ENCODE measurements at regions not wholly inside any gene's neighbourhood (a gene's known extent, or its start where the extent isn't known, plus 50 kb on each side); places are given as distances from the start of the nearest gene placed in this dataset.
"Not testable (repeated sequence)": the region's sequence is repeated elsewhere in the genome, so short reads cannot be mapped to it uniquely, and the experiment has no call there.

- no peaks in the 10 kb centered on the region for H3K4me1 ChIP-seq (ENCODE audit: insufficient read depth, low read length, severe bottlenecking)
- no peak overlapping the region for H3K9ac ChIP-seq (ENCODE audit: low read length)
Measured at GRCh38 chr3:38952721-38953120, 99.0 kb downstream of the SCN11A start.

GRCh38 chr3:38951167-38951566 is 100.6 kb downstream of the SCN11A start:
- H3K4me1 ChIP-seq (ENCODE audit: insufficient read depth, low read length, severe bottlenecking); H3K4me3 ChIP-seq (ENCODE audit: low read depth, low read length, poor library complexity, severe bottlenecking); H2AFZ ChIP-seq (ENCODE audit: low read length); H3K36me3 ChIP-seq (ENCODE audit: insufficient read depth, low read length); H3K27me3 ChIP-seq (ENCODE audit: insufficient read depth, low read length); H4K20me1 ChIP-seq (ENCODE audit: insufficient read depth, low read length); H3K9ac ChIP-seq (ENCODE audit: low read length); H3K9me2 ChIP-seq (ENCODE audit: low read depth, low read length); H3K79me2 ChIP-seq (ENCODE audit: insufficient read depth, low read length); H3K4me2 ChIP-seq (ENCODE audit: low read length); H3K9me3 ChIP-seq (ENCODE audit: low read length); H3F3A ChIP-seq (ENCODE audit: insufficient read depth, low read length); H3K27ac ChIP-seq (ENCODE audit: low read depth, low read length, poor library complexity, severe bottlenecking): not testable (repeated sequence)

More at GRCh38 chr3:38952721-38953120, 99.0 kb downstream of the SCN11A start:
- Histone ChIP-seq H3K36me3 (ENCODE audit: insufficient read depth, low read length) (no peaks in the 10 kb centered on the region), H4K20me1 (ENCODE audit: insufficient read depth, low read length) (no peaks in the 10 kb centered on the region), H3K9me3 (ENCODE audit: low read length) (no peaks in the 10 kb centered on the region), H2AFZ (ENCODE audit: low read length) (no peak overlapping the region), H3K27ac (ENCODE audit: low read depth, low read length, poor library complexity, severe bottlenecking) (no peak overlapping the region), H3F3A (ENCODE audit: insufficient read depth, low read length) (no peaks in the 10 kb centered on the region), H3K4me2 (ENCODE audit: low read length) (no peak overlapping the region), H3K27me3 (ENCODE audit: insufficient read depth, low read length) (peaks cover 4% of the 10 kb centered on the region), H3K79me2 (ENCODE audit: insufficient read depth, low read length) (no peaks in the 10 kb centered on the region), H3K9me2 (ENCODE audit: low read depth, low read length) (no peaks in the 10 kb centered on the region), H3K4me3 (ENCODE audit: low read depth, low read length, poor library complexity, severe bottlenecking) (no peak overlapping the region)
- TF ChIP-seq EZH2 (IDR thresholded peaks at IDR 0.05; ENCODE audit: borderline replicate concordance, low read length) (no peak), CTCF (IDR thresholded peaks at IDR 0.05; ENCODE audit: low read length) (no peak)

- Histone ChIP-seq H3K9ac (ENCODE audit: low read length) (no peak overlapping the region), H3F3A (ENCODE audit: insufficient read depth, low read length) (no peaks in the 10 kb centered on the region)
Measured at GRCh38 chr3:38950581-38950980, 101.2 kb downstream of the SCN11A start.

More at GRCh38 chr3:38950581-38950980, 101.2 kb downstream of the SCN11A start:
- Histone ChIP-seq H4K20me1 (ENCODE audit: insufficient read depth, low read length) (no peaks in the 10 kb centered on the region), H3K4me2 (ENCODE audit: low read length) (no peak overlapping the region), H3K9me2 (ENCODE audit: low read depth, low read length) (no peaks in the 10 kb centered on the region), H3K9me3 (ENCODE audit: low read length) (no peaks in the 10 kb centered on the region), H3K27me3 (ENCODE audit: insufficient read depth, low read length) (peaks cover 4% of the 10 kb centered on the region), H3K36me3 (ENCODE audit: insufficient read depth, low read length) (no peaks in the 10 kb centered on the region), H3K27ac (ENCODE audit: low read depth, low read length, poor library complexity, severe bottlenecking) (no peak overlapping the region), H2AFZ (ENCODE audit: low read length) (no peak overlapping the region), H3K4me1 (ENCODE audit: insufficient read depth, low read length, severe bottlenecking) (no peaks in the 10 kb centered on the region), H3K79me2 (ENCODE audit: insufficient read depth, low read length) (no peaks in the 10 kb centered on the region), H3K4me3 (ENCODE audit: low read depth, low read length, poor library complexity, severe bottlenecking) (no peak overlapping the region)
- TF ChIP-seq EZH2 (IDR thresholded peaks at IDR 0.05; ENCODE audit: borderline replicate concordance, low read length) (no peak), CTCF (IDR thresholded peaks at IDR 0.05; ENCODE audit: low read length) (no peak)

All from OCI-LY1 (cell line).